NB4 (cell line): ENCODE measurements at regions not wholly inside any gene's neighbourhood (a gene's known extent, or its start where the extent isn't known, plus 50 kb on each side); places are given as distances from the start of the nearest gene placed in this dataset.

Source experiments
- DNase-seq: peaks from one replicate; pipeline ENCODE4 v3.0.0; 2010; ENCODE audit warnings: low read depth
- H3K4me3 ChIP-seq: one replicate; pipeline ENCODE4 v1.5.1; 2011; ENCODE audit warnings: mild to moderate bottlenecking, low read depth, low read length, moderate library complexity
- CTCF ChIP-seq: IDR thresholded peaks from one replicate; pipeline ENCODE4 v1.5.1; 2012; ENCODE audit warnings: low read depth, low read length
- MYC ChIP-seq: IDR thresholded peaks from 2 replicates; pipeline ENCODE4 v1.6.1; 2011; ENCODE audit warnings: low read depth, low read length
- POLR2A ChIP-seq: IDR thresholded peaks from 2 replicates; pipeline ENCODE4 v1.6.1; 2011; ENCODE audit warnings: mild to moderate bottlenecking; ENCODE audit not compliant: insufficient read length; ENCODE audit errors: extremely low read depth
- TF ChIP-seq, protein P1 (sequence below): IDR thresholded peaks from 2 replicates; pipeline ENCODE4 v1.6.1; 2011; ENCODE audit warnings: low read depth, low read length

DNA sequence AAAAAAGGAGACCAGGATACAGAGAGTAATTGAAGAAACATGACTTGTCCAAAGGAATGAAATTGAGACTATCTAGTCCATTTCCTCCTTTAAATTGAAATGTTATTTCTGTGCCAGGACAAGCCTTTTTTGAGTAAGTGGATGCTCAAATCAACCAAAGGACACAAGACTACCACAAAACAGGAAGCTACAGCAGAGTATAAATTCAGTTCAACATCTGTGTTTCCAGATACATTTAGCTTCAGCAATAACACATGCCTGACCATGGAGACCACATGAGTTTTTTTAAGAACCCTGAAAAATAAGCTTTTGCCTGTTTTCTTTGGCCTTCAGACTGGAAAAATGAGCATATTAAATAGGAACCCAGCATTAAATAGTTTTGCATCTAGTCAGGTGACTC, 707.5 kb downstream of the ZWINT start:
- no peak for DNase-seq
- H3K4me3 ChIP-seq: no peak overlapping the region
- TF ChIP-seq MYC (no peak), POLR2A (no peak)
- TF ChIP-seq, protein P1, sequence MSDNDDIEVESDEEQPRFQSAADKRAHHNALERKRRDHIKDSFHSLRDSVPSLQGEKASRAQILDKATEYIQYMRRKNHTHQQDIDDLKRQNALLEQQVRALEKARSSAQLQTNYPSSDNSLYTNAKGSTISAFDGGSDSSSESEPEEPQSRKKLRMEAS: no peak

DNA sequence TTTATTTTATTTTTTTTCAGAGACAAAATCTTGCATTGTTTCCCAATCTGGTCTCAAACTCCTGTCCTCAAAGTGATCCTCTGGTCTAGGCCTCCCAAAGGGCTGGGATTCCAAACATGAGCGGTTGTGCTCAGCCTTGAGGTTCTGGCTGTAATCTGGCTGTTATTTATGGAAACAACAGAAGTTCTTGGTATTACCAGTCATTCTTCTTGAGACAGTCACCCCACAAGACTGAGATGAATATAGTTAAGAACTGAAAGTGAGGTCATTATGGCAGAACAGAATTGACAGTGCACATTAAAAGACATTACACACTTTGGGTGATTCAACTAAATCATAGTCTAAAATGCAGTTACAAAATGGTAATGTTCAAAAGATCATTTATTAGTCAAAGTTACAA, 719.5 kb downstream of the ZWINT start:
- H3K4me3 ChIP-seq: no peak overlapping the region
- TF ChIP-seq CTCF (no peak), POLR2A (no peak), MYC (no peak)
- TF ChIP-seq, protein P1: no peak
- no peak for DNase-seq

- DNase-seq: no peak
- H3K4me3 ChIP-seq: no peak overlapping the region
- TF ChIP-seq POLR2A (no peak), CTCF (no peak), MYC (no peak)
- TF ChIP-seq, protein P1: no peak
Measured at GRCh38 chr10:55631071-55631654, 729.9 kb downstream of the ZWINT start.

DNA sequence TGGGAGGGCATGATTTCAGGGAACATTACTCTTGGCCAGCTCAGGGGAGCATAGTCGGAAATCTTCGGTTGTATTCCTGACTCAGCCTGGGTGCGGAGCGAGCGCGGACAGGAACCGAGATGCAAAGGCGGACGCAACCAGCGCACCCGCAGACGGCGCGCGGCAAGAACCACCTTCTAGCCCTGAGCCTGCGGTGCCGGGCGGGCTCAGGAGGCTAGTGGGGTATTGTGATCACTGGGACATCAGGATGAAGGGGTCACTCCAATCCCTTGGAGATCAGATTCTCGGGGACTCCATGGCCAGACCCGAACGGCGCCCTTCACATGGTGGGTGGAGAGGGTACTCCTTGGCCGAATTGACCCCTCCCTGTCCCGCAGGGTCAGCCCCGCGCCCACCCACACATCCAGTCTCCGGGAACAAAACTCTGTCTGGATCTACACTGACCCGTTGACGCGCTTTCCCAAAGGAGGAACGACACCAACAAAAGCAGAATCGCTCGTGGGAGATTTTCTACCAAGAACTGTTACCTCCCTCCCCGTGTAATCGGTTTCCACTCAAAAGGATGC, 730.5 kb downstream of the ZWINT start:
- TF ChIP-seq CTCF: no peak
- TF ChIP-seq, protein P1: no peak
- TF ChIP-seq POLR2A: no peak
- TF ChIP-seq MYC: no peak
- no peak overlapping the region for H3K4me3 ChIP-seq
- no peak for DNase-seq

DNA sequence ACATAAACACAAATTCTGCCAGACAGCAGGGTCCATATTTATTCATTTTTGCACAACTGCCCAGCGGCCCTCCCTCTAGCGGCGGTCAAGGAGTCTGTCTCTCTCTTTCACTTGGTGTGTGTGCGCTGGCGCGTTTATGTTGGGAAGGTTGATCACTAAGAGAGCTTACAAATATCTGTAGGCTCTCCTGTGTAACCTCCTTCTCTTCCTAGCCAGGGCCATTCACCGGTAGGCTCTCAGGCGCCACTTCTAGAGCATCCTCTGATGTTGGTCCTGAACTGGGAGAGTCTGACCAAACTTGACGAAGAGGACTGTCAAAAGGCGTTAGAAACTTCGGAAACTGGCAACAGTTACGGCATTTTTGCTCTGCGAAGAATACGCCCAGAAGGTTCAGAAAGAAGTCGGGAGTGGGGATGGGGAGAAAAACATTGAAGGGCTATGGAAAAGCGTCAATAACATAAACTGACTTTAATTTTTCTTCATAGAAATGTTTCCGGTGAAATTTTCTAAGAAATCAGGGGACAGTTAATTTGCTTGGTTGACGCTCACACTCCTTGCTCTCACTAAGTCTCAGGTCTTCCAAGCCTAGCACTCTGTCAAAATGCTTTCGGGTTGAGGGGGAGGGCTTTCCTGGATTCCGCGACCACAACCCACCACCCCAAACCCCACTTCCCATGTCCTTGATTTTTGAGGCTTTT, 731.1 kb downstream of the ZWINT start:
- TF ChIP-seq, protein P1: no peak
- TF ChIP-seq MYC: no peak
- no peak for TF ChIP-seq POLR2A
- no peak for TF ChIP-seq CTCF
- H3K4me3 ChIP-seq: no peak overlapping the region
- no peak for DNase-seq

DNA sequence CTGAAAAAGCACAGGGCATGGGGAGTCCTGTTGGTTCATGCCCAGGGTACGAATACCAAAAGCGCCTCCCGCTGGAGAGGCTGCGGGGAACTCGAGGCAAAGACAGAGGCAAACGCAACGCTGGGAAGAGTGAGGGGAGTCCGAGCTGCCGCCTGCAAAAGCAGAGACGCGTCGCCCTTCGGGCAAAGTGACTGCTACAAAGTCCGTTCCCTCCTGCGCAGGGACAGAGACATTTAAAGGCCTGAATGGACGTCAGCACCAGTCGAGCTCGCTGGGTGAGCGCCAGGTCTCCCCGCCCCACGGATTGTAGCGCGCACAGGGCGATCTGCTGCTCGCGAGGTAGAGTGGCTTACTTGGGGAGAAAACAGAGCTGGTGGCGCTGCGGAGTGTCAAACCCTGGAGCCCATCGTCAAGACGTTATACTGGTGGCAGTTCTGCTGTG, 732.8 kb downstream of the ZWINT start:
- H3K4me3 ChIP-seq: no peak overlapping the region
- no peak for TF ChIP-seq POLR2A
- DNase-seq: no peak
